ENCODE measurements at regions not wholly inside any gene's neighbourhood (a gene's known extent, or its start where the extent isn't known, plus 50 kb on each side); places are given as distances from the start of the nearest gene placed in this dataset.

GRCh38 chr9:124188331-124189110 is 69.2 kb upstream of the NEK6 start:
- no peak overlapping the region for H3K4me2 ChIP-seq (ENCODE audit: low read depth, low read length, poor library complexity, severe bottlenecking)

GRCh38 chr9:124190761-124191160 is 67.0 kb upstream of the NEK6 start:
- H3K27me3 ChIP-seq (ENCODE audit: low read length): no peaks in the 10 kb centered on the region
- H3K9me3 ChIP-seq (ENCODE audit: insufficient read depth, low read length): peaks cover 1% of the 10 kb centered on the region; the same call in 1 of the 2 replicates
- no peaks in the 10 kb centered on the region for H3K9me2 ChIP-seq (replicated peaks; ENCODE audit: insufficient read depth, low read length)
- H3K36me3 ChIP-seq (ENCODE audit: low read length): 0 out of 2 replicates have a peak, but pooled peaks cover 3% of the 10 kb centered on the region
- H3K4me3 ChIP-seq (ENCODE audit: insufficient read depth, low read length, poor library complexity, severe bottlenecking): no peak overlapping the region
- no peak overlapping the region for H3K9ac ChIP-seq (ENCODE audit: low read length)
- H3K4me2 ChIP-seq (ENCODE audit: low read depth, low read length, poor library complexity, severe bottlenecking): no peak overlapping the region
- no peaks in the 10 kb centered on the region for H4K20me1 ChIP-seq (ENCODE audit: low read depth, low read length)
- peaks cover 3% of the 10 kb centered on the region; the same call in 1 of the 2 replicates for H3F3A ChIP-seq (ENCODE audit: insufficient read depth)
- H3K79me2 ChIP-seq (ENCODE audit: insufficient read depth, low read length): no peaks in the 10 kb centered on the region
- no peak overlapping the region for H3K27ac ChIP-seq (ENCODE audit: low read depth, low read length)
- TF ChIP-seq CTCF (IDR thresholded peaks at IDR 0.05; ENCODE audit: insufficient read depth, low read length, poor library complexity, severe bottlenecking) (no peak), EZH2phosphoT487 (conservative IDR thresholded peaks at IDR 0.05; ENCODE audit: low read length) (no peak)
- no peak overlapping the region for H2AFZ ChIP-seq (ENCODE audit: low read depth, low read length, severe bottlenecking)

More at GRCh38 chr9:124188331-124189110, 69.2 kb upstream of the NEK6 start:
- Histone ChIP-seq H3K9ac (ENCODE audit: low read length) (no peak overlapping the region), H3K9me2 (replicated peaks; ENCODE audit: insufficient read depth, low read length) (no peaks in the 10 kb centered on the region), H3K36me3 (ENCODE audit: low read length) (no peaks in the 10 kb centered on the region), H3K79me2 (ENCODE audit: insufficient read depth, low read length) (no peaks in the 10 kb centered on the region), H3F3A (ENCODE audit: insufficient read depth) (no peaks in the 10 kb centered on the region), H3K27me3 (ENCODE audit: low read length) (no peaks in the 10 kb centered on the region), H2AFZ (ENCODE audit: low read depth, low read length, severe bottlenecking) (no peak overlapping the region), H3K9me3 (ENCODE audit: insufficient read depth, low read length) (no peaks in the 10 kb centered on the region), H3K4me3 (ENCODE audit: insufficient read depth, low read length, poor library complexity, severe bottlenecking) (no peak overlapping the region), H3K27ac (ENCODE audit: low read depth, low read length) (no peak overlapping the region), H4K20me1 (ENCODE audit: low read depth, low read length) (no peaks in the 10 kb centered on the region)
- TF ChIP-seq CTCF (IDR thresholded peaks at IDR 0.05; ENCODE audit: insufficient read depth, low read length, poor library complexity, severe bottlenecking) (no peak), EZH2phosphoT487 (conservative IDR thresholded peaks at IDR 0.05; ENCODE audit: low read length) (no peak)

GRCh38 chr9:124191691-124192395 is 65.9 kb upstream of the NEK6 start:
- Histone ChIP-seq H3K27ac (ENCODE audit: low read depth, low read length) (no peak overlapping the region), H3K9me2 (replicated peaks; ENCODE audit: insufficient read depth, low read length) (no peaks in the 10 kb centered on the region), H2AFZ (ENCODE audit: low read depth, low read length, severe bottlenecking) (no peak overlapping the region), H3K27me3 (ENCODE audit: low read length) (no peaks in the 10 kb centered on the region), H3K4me2 (ENCODE audit: low read depth, low read length, poor library complexity, severe bottlenecking) (no peak overlapping the region), H3K9me3 (ENCODE audit: insufficient read depth, low read length) (peaks cover 7% of the 10 kb centered on the region; the same call in 1 of the 2 replicates), H3K9ac (ENCODE audit: low read length) (no peak overlapping the region), H3K79me2 (ENCODE audit: insufficient read depth, low read length) (no peaks in the 10 kb centered on the region), H3K36me3 (ENCODE audit: low read length) (peaks cover 6% of the 10 kb centered on the region; the same call in 1 of the 2 replicates), H3K4me3 (ENCODE audit: insufficient read depth, low read length, poor library complexity, severe bottlenecking) (no peak overlapping the region), H4K20me1 (ENCODE audit: low read depth, low read length) (no peaks in the 10 kb centered on the region), H3F3A (ENCODE audit: insufficient read depth) (peaks cover 14% of the 10 kb centered on the region)
- no peak for TF ChIP-seq CTCF (IDR thresholded peaks at IDR 0.05; ENCODE audit: insufficient read depth, low read length, poor library complexity, severe bottlenecking)
- TF ChIP-seq EZH2phosphoT487 (conservative IDR thresholded peaks at IDR 0.05; ENCODE audit: low read length): no peak

Measured in SU-DHL-6 (cell line).